ENCODE measurements at regions not wholly inside any gene's neighbourhood (a gene's known extent, or its start where the extent isn't known, plus 50 kb on each side); places are given as distances from the start of the nearest gene placed in this dataset.

DNA sequence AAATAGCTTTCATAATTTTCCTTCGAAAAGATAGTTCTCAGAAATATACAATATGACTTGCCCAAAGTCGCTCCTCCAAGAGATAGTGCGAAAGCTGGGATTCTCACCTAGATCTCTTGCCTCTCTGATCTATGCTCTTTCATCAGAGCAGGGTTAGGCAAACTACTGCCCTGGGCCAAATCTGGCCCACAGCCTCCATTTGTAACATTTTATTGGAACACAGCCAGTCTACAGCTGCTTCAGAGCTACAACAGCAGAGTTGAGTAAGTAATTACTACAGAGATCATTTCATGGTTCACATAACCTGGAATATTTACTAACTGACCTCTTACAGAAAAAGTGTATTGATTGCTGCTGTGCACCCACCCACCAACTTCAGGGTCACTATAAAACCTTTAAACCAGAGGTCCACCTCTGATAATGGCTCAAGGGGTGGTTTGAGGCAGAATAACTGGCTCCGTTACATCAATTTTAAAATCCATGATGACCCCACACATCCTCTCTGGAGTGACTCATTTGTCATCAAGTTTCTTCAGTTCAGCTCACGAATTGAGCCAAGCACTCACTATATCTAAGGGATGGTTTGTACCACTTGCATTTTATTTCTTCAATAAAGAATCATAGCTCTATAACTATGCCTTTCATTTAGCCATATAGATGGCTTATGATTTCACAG, 1019.0 kb downstream of the XPNPEP1 start:
- dilution Hi-C loops (cut with HindIII; ENCODE audit: low sequenced_read_pairs, unreplicated experiment) (no loop called here), intact Hi-C loops (cut with micrococcal nuclease) (no loop called here), in situ Hi-C loops (cut with MboI; ENCODE audit: low sequenced_read_pairs) (no loop called here)
- Histone ChIP-seq H4K5ac (ENCODE audit: low read depth, low read length) (no peak overlapping the region), H3K9ac (ENCODE audit: low read depth, low read length) (no peak overlapping the region), H3K4me2 (ENCODE audit: low read depth, low read length) (no peak overlapping the region), H4K91ac (ENCODE audit: insufficient read depth, low read depth, low read length) (no peak overlapping the region), H3K14ac (replicated peaks; ENCODE audit: low read depth, low read length) (no peak overlapping the region), H2BK5ac (ENCODE audit: low read depth, low read length, poor library complexity, severe bottlenecking) (no peak overlapping the region), H2BK120ac (ENCODE audit: low read depth, low read length) (no peak overlapping the region), H2AK5ac (ENCODE audit: low read depth, low read length) (no peak overlapping the region), H3K27ac (ENCODE audit: insufficient read depth, low read length) (no peak overlapping the region), H3K4me1 (ENCODE audit: control insufficient read depth, insufficient read depth, low read length) (no peaks in the 10 kb centered on the region), H3K4me3 (ENCODE audit: insufficient read depth, low read depth, low read length) (no peak overlapping the region), H2BK20ac (ENCODE audit: low read depth, low read length) (no peak overlapping the region), H3K9me1 (ENCODE audit: insufficient read depth, low read length) (peaks cover 3% of the 10 kb centered on the region; the same call in 1 of the 2 replicates), H2BK15ac (ENCODE audit: low read depth, low read length) (no peak overlapping the region), H3K18ac (ENCODE audit: low read depth, low read length) (no peak overlapping the region), H3K23ac (ENCODE audit: low read depth, low read length) (no peak overlapping the region), H3K9me3 (ENCODE audit: control insufficient read depth, insufficient read depth, low read length) (no peaks in the 10 kb centered on the region), H2AK9ac (replicated peaks; ENCODE audit: low read depth, low read length, poor library complexity) (no peak overlapping the region), H4K20me1 (ENCODE audit: insufficient read depth, low read length) (no peaks in the 10 kb centered on the region), H4K8ac (ENCODE audit: low read depth in 2 of 2, low read length in 2 of 2) (no peak overlapping the region), H3K4ac (ENCODE audit: low read depth, low read length) (no peak overlapping the region), H3K27me3 (ENCODE audit: control insufficient read depth, insufficient read depth, low read length) (no peaks in the 10 kb centered on the region), H3K36me3 (ENCODE audit: control insufficient read depth, insufficient read depth, low read length) (no peaks in the 10 kb centered on the region), H3K79me1 (ENCODE audit: low read depth in 1 of 2, low read length in 2 of 2) (no peaks in the 10 kb centered on the region), H2AFZ (replicated peaks; ENCODE audit: low read length, poor library complexity) (no peak overlapping the region), H3K56ac (ENCODE audit: extremely low read depth, insufficient read depth, low read length) (no peak overlapping the region)
- WGBS, 2 experiments (ENCODE audit: extremely low coverage in 2 of 2, insufficient read length in 1 of 2) = no CpG with 5 or more reads among the region's 5 CpGs
- DNase-seq (no peak), ATAC-seq (ENCODE audit: low read depth) (no peak)
- POLR2A ChIA-PET (ENCODE audit: unreplicated experiment) = no interaction called here
- no peak for TF ChIP-seq POLR2A (IDR thresholded peaks at IDR 0.05; ENCODE audit: low read depth, low read length)
- no peak for TF ChIP-seq FOS (IDR thresholded peaks at IDR 0.05; ENCODE audit: low read depth, low read length)
- TF ChIP-seq CHD1 (IDR thresholded peaks at IDR 0.05; ENCODE audit: low read depth, low read length) = no peak
- TF ChIP-seq, protein P1, sequence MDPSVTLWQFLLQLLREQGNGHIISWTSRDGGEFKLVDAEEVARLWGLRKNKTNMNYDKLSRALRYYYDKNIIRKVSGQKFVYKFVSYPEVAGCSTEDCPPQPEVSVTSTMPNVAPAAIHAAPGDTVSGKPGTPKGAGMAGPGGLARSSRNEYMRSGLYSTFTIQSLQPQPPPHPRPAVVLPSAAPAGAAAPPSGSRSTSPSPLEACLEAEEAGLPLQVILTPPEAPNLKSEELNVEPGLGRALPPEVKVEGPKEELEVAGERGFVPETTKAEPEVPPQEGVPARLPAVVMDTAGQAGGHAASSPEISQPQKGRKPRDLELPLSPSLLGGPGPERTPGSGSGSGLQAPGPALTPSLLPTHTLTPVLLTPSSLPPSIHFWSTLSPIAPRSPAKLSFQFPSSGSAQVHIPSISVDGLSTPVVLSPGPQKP (IDR thresholded peaks at IDR 0.05; ENCODE audit: borderline replicate concordance, low read depth, low read length) = no peak
- no peak for TF ChIP-seq RFX5 (IDR thresholded peaks at IDR 0.05; ENCODE audit: low read depth, low read length)
- no peak for TF ChIP-seq BHLHE40 (IDR thresholded peaks at IDR 0.05; ENCODE audit: low read depth, low read length)
- no peak for TF ChIP-seq RCOR1 (IDR thresholded peaks at IDR 0.05; ENCODE audit: insufficient replicate concordance, low read length)
- TF ChIP-seq SMC3 (IDR thresholded peaks at IDR 0.05; ENCODE audit: low read depth, low read length) = no peak
- BruUV-seq (replicated peaks) = no TSS peak
- CTCF ChIA-PET = interaction anchor here (0.6 to 0.7 kb wide), 2 partner anchors 134 to 1114 kb away, joined by 3 to 4 read pairs; no protein-coding TSS in a partner anchor

Measured in IMR-90 (cell line).